Stimulated activated memory B cell treated with anti-CD40 and anti-IgM and Interleukin-4, amounts not matched to agents 10 μg/mL and 1 μg/mL and 100 μg/mL, for 72 hours (primary cell): ENCODE measurements at regions not wholly inside any gene's neighbourhood (a gene's known extent, or its start where the extent isn't known, plus 50 kb on each side); places are given as distances from the start of the nearest gene placed in this dataset.
A peak's percentile ranks its signal among the peaks of the same experiment; 100 is the strongest.

Source experiments
- ATAC-seq: fragments of 150-1000 bp; cut with Tn5 transposase; 2 replicates; pipeline ENCODE4 v1.10.0; 2021
- H3K27ac Mint-ChIP-seq: one replicate; pipeline ENCODE4 v1.8.0; 2022; ENCODE audit warnings: mild to moderate bottlenecking, mixed read lengths
- H3K27me3 Mint-ChIP-seq: one replicate; pipeline ENCODE4 v1.8.0; 2022; ENCODE audit warnings: mixed read lengths
- H3K36me3 Mint-ChIP-seq: one replicate; pipeline ENCODE4 v1.8.0; 2022; ENCODE audit warnings: mixed read lengths
- H3K4me1 Mint-ChIP-seq: one replicate; pipeline ENCODE4 v1.8.0; 2022; ENCODE audit warnings: mixed read lengths
- H3K4me3 Mint-ChIP-seq: one replicate; pipeline ENCODE4 v1.8.0; 2022; ENCODE audit warnings: mild to moderate bottlenecking, moderate library complexity, mixed read lengths
- H3K9me3 Mint-ChIP-seq: one replicate; pipeline ENCODE4 v1.8.0; 2022; ENCODE audit warnings: mixed read lengths

DNA sequence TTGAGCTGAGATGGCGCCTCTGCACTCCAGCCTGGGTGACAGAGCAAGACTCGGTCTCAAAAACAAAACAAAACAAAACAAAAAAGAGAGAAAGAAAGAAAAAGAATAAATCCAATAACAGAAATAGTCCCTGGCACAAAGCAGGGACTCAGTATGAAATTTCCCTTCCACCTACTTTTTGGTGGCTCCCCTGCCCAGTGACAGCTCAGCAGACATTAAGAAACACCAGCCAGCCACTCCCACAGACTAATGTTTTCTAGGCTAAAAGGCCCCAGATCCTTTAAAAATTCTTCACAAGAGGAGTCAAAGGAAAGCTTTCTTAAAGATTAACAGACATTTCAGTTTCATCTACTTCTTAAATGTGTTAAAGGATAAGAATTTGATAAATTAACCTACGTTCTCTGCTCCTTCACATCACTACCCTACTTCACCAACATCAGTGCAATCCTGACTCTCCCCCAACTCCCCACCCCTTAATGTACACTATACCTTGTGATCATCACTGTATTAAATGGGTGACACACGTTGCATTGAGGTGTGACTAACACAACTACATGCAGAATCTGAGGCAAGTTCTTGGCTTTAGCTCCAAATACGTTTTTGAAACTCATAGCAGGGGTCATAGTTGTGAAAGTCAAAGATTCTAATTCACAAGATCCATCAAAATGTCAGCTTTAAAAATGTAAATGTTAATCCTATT lies 114.5 kb upstream of the CAV2 start:
- Mint-ChIP-seq H3K36me3 (no peaks in the 10 kb centered on the region), H3K4me3 (no peak overlapping the region), H3K27me3 (peaks cover 10% of the 10 kb centered on the region), H3K9me3 (no peaks in the 10 kb centered on the region), H3K4me1 (no peaks in the 10 kb centered on the region), H3K27ac (no peak overlapping the region)
- ATAC-seq = no peak

DNA sequence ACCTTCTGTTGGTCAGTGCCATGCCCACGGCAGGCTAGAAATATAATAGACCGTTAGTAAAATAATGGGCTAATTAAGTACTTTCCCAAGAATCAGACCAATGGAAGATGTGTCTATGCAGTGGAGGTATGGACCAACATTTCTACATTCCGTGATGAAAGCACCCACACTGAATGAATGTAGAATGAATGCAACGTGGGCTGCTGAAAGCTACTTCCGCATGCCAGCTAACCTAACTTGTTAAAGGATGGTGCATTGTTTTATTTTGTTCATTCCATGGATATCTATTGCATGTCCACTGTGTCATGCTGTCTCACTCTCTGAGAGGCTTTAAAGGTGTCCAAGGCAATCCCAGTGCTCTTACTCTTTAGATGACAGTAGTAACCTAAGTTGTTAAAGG lies 112.9 kb upstream of the CAV2 start:
- no peaks in the 10 kb centered on the region for H3K4me1 Mint-ChIP-seq
- no peak overlapping the region for H3K27ac Mint-ChIP-seq
- H3K36me3 Mint-ChIP-seq = no peaks in the 10 kb centered on the region
- ATAC-seq = no peak
- no peaks in the 10 kb centered on the region for H3K9me3 Mint-ChIP-seq
- peaks cover 10% of the 10 kb centered on the region for H3K27me3 Mint-ChIP-seq
- no peak overlapping the region for H3K4me3 Mint-ChIP-seq

DNA sequence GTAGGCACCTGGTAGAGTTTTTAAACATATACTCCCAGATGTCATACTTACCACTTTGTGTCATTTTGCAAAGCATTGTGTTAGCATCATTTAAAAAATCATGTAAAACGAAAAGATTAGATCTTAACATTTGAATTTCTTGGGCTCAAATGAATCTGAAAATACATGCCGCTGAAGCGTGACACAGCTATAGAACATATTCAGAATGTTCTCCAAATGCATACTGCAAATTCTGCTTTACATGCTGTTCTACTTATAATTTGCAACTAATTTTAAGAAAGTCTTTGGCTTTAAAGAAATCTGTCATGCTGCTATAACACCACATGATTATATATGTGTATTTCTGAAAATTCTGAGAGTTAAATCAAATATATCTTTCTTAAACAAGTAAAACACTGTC lies 109.2 kb upstream of the CAV2 start:
- ATAC-seq = no peak
- Mint-ChIP-seq H3K27ac (no peak overlapping the region), H3K9me3 (no peaks in the 10 kb centered on the region), H3K4me3 (no peak overlapping the region), H3K4me1 (no peaks in the 10 kb centered on the region), H3K27me3 (no peaks in the 10 kb centered on the region), H3K36me3 (no peaks in the 10 kb centered on the region)

DNA sequence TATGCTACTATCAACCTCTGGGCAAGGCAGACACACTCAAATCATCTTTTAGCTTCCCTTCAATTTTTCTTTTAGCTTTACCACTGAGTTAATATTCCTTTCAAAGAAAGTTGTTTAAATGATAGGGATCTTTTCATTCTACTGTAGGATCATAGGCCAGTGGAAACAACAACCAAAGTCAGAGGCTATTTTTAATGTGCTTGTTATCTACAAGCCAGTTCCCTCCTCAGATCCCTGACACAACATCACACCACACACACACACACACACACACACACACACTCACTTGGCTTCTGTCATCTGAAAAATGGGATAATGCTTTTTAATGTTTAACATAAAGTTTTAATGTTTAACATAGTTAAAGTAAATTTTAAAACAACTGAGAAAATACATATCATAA lies 106.7 kb upstream of the CAV2 start:
- H3K36me3 Mint-ChIP-seq = no peaks in the 10 kb centered on the region
- no peak for ATAC-seq
- peaks cover 2% of the 10 kb centered on the region for H3K9me3 Mint-ChIP-seq
- H3K4me1 Mint-ChIP-seq = no peaks in the 10 kb centered on the region
- H3K27me3 Mint-ChIP-seq = no peaks in the 10 kb centered on the region
- no peak overlapping the region for H3K27ac Mint-ChIP-seq
- no peak overlapping the region for H3K4me3 Mint-ChIP-seq

DNA sequence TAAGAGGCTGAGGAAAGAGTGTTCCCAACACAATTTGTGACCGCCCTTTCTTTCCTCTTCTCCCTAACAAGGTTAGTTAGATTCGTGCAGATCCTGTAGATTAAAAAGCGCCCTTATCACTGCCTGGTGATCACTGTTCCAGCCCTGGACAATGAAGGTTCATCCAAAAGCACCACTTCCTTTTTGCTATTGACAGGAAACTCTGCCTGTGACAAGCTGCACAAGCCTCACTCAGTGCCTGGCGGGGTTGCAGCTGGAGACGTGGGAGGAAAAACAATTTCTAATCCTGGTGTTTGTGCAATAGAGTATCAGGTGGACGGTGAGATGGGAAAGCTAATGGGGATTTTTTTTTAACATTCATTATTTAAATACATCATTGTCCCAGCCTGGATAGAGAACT lies 105.9 kb upstream of the CAV2 start:
- ATAC-seq = no peak
- Mint-ChIP-seq H3K4me3 (no peak overlapping the region), H3K27ac (no peak overlapping the region), H3K4me1 (no peaks in the 10 kb centered on the region), H3K27me3 (no peaks in the 10 kb centered on the region), H3K9me3 (peaks cover 4% of the 10 kb centered on the region), H3K36me3 (no peaks in the 10 kb centered on the region)

DNA sequence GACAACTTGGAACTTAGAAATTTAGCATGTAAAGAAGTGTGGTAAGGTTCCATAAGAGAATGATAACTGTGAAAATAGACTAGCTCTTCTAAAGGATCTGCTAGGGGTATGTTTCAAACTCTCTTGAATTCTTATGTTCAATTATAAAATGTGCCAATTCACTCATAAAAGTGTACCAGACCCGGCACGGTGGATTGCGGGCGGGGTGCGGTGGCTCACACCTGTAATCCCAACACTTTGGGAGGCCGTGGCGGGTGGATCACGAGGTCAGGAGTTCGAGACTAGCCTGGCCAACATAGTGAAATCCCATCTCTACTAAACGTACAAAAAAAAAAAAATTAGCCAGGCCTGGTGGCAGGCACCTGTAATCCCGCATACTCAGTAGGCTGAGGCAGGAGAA lies 105.4 kb upstream of the CAV2 start:
- ATAC-seq = no peak
- Mint-ChIP-seq H3K27me3 (no peaks in the 10 kb centered on the region), H3K9me3 (peaks cover 4% of the 10 kb centered on the region), H3K4me1 (no peaks in the 10 kb centered on the region), H3K27ac (no peak overlapping the region), H3K36me3 (no peaks in the 10 kb centered on the region), H3K4me3 (no peak overlapping the region)

DNA sequence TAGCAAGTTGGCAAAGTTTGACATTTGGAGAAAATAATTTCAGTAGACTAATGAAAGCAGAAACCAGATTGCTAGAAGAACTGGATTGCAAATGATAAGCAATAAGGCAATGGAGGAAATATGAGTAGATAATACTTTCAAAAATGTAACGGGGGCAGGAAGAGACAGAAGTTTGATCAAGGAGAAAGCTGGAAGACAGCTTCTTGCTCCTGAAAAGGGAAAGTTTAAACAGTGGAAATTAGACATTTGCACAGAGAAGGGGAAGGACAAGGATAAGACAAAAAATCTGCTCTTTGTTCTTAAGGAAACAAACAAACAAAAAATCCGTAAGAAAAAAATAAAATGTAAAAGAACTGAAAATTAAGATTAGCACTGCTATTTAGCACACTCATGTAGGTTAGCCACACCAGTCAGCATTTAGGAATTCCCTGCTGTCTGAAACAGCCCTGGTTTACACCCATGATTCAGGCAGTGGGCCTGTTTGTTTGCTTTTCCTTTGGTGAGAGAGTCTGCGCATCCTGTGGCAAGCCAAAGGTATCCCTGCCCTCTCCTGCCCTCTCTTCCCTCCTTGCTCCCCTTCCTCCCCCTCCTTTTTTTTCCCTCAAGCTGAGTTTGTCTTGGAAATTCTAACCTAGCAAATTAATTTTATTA lies 104.3 kb upstream of the CAV2 start:
- no peak for ATAC-seq
- no peaks in the 10 kb centered on the region for H3K27me3 Mint-ChIP-seq
- no peak overlapping the region for H3K27ac Mint-ChIP-seq
- peaks cover 4% of the 10 kb centered on the region for H3K9me3 Mint-ChIP-seq
- no peak overlapping the region for H3K4me3 Mint-ChIP-seq
- no peaks in the 10 kb centered on the region for H3K36me3 Mint-ChIP-seq
- H3K4me1 Mint-ChIP-seq = no peaks in the 10 kb centered on the region

DNA sequence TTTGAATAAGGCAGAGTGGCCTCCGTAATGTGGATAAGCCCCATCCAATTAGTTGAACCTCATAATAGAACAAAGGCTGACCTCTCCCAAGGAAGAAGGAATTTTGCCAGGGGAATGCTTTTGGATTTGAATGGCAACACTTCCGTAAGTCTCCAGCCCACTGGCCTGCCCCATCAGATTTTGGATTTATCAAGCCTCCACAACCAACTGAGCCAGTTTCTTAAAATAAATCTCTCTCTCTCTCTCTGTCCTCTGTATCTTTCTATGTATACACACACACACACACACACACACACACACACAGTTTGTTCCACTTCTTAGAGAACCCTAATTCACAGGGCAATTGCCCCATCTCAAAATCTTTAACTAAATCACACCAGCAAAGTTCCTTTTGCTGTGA lies 100.9 kb upstream of the CAV2 start:
- no peak overlapping the region for H3K27ac Mint-ChIP-seq
- no peaks in the 10 kb centered on the region for H3K36me3 Mint-ChIP-seq
- H3K9me3 Mint-ChIP-seq = peaks cover 4% of the 10 kb centered on the region
- H3K4me3 Mint-ChIP-seq = no peak overlapping the region
- no peaks in the 10 kb centered on the region for H3K4me1 Mint-ChIP-seq
- H3K27me3 Mint-ChIP-seq = no peaks in the 10 kb centered on the region
- no peak for ATAC-seq

DNA sequence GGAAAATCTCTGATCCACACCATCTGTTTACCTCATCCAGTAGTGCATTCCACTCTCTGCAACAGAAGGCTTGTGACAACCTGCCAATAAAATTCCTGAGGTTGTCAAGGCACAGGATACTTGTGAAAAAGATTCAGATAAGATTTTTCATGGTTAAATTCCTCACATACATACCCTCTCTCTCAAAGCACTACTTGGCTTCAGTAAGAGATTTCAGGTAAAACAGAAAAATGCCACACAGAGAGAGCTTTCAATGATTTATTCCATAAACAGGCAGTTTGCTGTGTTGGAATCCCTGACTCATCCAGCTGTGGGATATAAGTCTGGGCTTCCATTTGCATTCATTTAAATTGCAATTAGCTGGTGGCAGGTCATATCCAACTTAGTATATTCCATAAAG lies 99.7 kb upstream of the CAV2 start:
- H3K36me3 Mint-ChIP-seq = no peaks in the 10 kb centered on the region
- peaks cover 4% of the 10 kb centered on the region for H3K27me3 Mint-ChIP-seq
- no peak overlapping the region for H3K4me3 Mint-ChIP-seq
- peaks cover 4% of the 10 kb centered on the region for H3K9me3 Mint-ChIP-seq
- no peak for ATAC-seq
- H3K4me1 Mint-ChIP-seq = no peaks in the 10 kb centered on the region
- H3K27ac Mint-ChIP-seq = no peak overlapping the region

DNA sequence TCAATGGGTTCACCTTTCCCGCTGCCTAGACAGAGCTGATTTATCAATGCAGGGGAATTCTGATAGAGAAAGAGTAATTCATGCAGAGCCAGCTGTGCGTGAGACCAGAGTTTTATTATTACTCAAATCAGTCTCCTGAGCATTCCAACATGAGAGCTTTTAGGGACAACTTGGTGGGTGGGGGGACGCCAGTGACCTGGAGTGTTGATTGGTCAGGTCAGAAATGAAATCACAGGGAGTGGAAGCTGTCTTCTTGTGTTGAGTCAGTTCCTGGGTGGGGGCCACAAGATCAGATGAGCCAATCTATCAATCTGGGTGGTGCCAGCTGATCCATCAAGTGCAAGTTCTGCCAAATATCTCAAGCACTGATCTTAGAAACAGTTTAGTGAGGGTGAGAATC lies 99.0 kb upstream of the CAV2 start:
- no peaks in the 10 kb centered on the region for H3K4me1 Mint-ChIP-seq
- H3K27ac Mint-ChIP-seq = no peak overlapping the region
- H3K9me3 Mint-ChIP-seq = peaks cover 4% of the 10 kb centered on the region
- no peak overlapping the region for H3K4me3 Mint-ChIP-seq
- ATAC-seq = peak; percentile 50
- H3K36me3 Mint-ChIP-seq = no peaks in the 10 kb centered on the region
- H3K27me3 Mint-ChIP-seq = peaks cover 11% of the 10 kb centered on the region

DNA sequence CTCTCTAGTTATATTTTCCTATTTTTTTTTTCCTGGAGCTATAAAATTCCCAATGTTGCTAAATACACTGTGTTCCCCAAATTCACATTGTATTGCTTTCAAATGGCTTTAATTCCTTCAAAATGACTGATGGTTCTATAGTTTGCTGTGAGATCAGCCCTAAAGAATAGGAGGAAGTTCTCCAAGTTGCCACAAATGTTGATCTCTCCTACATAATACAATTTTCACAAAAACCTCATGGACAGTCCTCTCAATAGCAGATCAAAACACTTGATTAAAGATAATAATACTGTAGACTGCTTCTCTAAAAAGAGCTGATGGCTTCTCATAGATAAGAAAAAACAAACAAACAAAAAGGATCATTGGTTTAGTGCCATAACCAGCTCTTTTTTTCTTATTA lies 97.8 kb upstream of the CAV2 start:
- Mint-ChIP-seq H3K36me3 (no peaks in the 10 kb centered on the region), H3K4me3 (no peak overlapping the region), H3K27ac (no peak overlapping the region), H3K4me1 (no peaks in the 10 kb centered on the region), H3K9me3 (peaks cover 4% of the 10 kb centered on the region), H3K27me3 (peaks cover 13% of the 10 kb centered on the region)
- no peak for ATAC-seq

DNA sequence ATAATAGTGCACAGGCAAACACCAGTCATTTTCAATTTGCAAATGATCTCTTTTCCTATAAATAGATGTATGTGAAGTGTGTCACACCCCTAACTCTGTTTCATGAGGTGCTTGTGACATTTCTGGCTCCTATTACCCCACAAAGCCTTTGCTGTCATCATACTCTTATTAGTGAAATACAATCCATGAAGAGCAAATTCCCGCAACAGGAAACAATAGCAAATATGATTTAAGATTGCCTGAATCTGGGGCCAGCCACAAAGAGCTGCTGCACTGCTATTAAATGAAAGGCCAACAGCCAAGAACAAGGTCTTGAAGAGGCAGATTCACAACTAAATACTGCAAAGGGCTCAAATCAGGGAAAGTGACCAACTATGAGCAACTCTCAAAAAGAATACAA lies 96.3 kb upstream of the CAV2 start:
- Mint-ChIP-seq H3K9me3 (no peaks in the 10 kb centered on the region), H3K27me3 (peaks cover 13% of the 10 kb centered on the region), H3K4me3 (no peak overlapping the region), H3K36me3 (no peaks in the 10 kb centered on the region), H3K4me1 (no peaks in the 10 kb centered on the region), H3K27ac (no peak overlapping the region)
- ATAC-seq = no peak

DNA sequence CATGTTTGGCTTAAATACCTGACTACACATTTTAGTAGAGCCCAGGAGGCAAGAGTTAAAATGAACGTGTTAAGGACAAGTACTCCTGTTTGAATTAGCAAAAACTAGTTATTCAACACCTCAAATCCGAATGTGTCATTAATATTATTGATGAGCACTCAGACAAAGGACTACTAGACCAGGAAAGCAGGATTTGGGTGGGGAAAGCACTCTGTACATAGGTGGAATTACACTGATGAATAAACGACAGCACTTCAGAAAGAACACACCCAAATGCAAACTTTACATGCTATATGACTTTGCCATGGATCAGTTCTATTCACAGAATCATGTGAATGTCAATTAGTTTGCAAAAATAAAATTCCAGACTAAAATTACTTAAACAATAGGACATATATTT lies 95.1 kb upstream of the CAV2 start:
- no peak overlapping the region for H3K27ac Mint-ChIP-seq
- no peaks in the 10 kb centered on the region for H3K36me3 Mint-ChIP-seq
- H3K9me3 Mint-ChIP-seq = no peaks in the 10 kb centered on the region
- H3K4me1 Mint-ChIP-seq = no peaks in the 10 kb centered on the region
- H3K4me3 Mint-ChIP-seq = no peak overlapping the region
- peaks cover 13% of the 10 kb centered on the region for H3K27me3 Mint-ChIP-seq
- no peak for ATAC-seq

DNA sequence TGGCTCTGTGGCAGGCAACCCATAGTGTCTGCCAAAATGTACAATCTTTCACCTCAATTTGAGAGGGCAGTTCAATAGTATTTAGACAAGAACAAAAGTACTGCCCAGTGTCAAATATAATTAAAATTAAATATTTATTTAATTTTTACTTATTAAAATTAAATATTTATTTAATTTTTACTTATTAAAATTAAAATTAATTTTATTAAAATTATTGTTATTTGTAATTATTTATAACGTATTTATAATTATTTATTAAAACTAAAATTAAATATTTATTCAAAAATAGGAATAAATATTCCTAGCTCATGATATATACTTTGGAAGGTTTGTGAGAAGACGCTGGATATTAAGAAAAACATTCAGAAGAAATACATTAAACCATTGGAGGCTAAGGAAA lies 93.7 kb upstream of the CAV2 start:
- H3K9me3 Mint-ChIP-seq = no peaks in the 10 kb centered on the region
- H3K27me3 Mint-ChIP-seq = peaks cover 13% of the 10 kb centered on the region
- no peak for ATAC-seq
- H3K4me3 Mint-ChIP-seq = no peak overlapping the region
- H3K4me1 Mint-ChIP-seq = no peaks in the 10 kb centered on the region
- no peaks in the 10 kb centered on the region for H3K36me3 Mint-ChIP-seq
- no peak overlapping the region for H3K27ac Mint-ChIP-seq

DNA sequence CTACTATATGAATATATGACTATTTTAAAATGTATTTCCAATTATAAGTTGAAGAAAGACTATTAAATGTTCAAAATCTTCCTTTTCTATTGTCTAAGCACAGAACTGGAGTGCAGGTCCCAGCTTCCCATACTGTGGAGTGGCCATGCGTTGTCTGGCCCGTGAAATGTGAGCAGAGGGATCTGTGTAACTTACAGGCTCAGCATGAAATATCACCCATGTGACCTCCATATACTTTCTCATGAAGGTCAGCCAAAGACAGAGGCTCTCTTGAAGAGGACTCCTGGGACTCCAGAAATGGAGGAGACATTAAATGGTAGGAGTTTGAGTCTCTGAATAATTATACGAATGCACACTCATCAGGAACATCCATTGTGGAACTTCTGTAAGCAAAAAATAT lies 92.4 kb upstream of the CAV2 start:
- Mint-ChIP-seq H3K27ac (no peak overlapping the region), H3K9me3 (no peaks in the 10 kb centered on the region), H3K4me1 (no peaks in the 10 kb centered on the region), H3K27me3 (peaks cover 13% of the 10 kb centered on the region), H3K4me3 (no peak overlapping the region), H3K36me3 (no peaks in the 10 kb centered on the region)
- ATAC-seq = no peak

DNA sequence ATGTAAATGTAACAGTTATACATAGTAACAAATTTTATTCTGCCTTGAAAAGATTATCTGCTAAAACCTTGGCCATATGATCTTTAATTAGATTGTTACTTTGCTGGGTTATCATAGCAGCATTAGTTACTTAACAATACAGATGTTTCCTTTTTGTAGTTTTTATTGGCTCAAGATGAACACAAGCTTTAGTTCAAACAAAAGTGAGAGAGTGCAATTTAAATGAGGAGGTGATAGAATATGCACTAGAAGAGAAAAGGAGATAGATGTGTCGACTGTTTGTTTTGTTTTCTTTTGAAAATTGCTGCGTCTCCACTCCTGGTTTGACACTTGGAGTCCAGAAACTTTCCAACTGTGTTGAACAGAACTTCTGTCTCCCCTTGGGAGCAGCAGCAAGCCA lies 91.4 kb upstream of the CAV2 start:
- no peak overlapping the region for H3K4me3 Mint-ChIP-seq
- no peaks in the 10 kb centered on the region for H3K4me1 Mint-ChIP-seq
- no peaks in the 10 kb centered on the region for H3K9me3 Mint-ChIP-seq
- H3K27me3 Mint-ChIP-seq = peaks cover 13% of the 10 kb centered on the region
- no peak overlapping the region for H3K27ac Mint-ChIP-seq
- no peak for ATAC-seq
- no peaks in the 10 kb centered on the region for H3K36me3 Mint-ChIP-seq
